HCT116 (cell line): ENCODE measurements at regions not wholly inside any gene's neighbourhood (a gene's known extent, or its start where the extent isn't known, plus 50 kb on each side); places are given as distances from the start of the nearest gene placed in this dataset.

Experiments used
- ATAC-seq: fragments of 200-7000 bp; cut with Tn5 transposase; 2 replicates; pipeline ENCODE4 v1.9.1; 2020; ENCODE audit warnings: mild to moderate bottlenecking, moderate library complexity
- BruUV-seq: library from RNA; stranded (reverse); fragments of 400-500 nt; replicated peaks from 2 replicates; lab custom pipeline; 2021; lab: Mats Ljungman, UMichigan
- CTCF ChIA-PET: fragments of 300-600 bp; sonication (Branson Sonifier 250); formaldehyde crosslinking; loops from one replicate; lab custom pipeline; 2021; ENCODE audit warnings: antibody characterized with exemption; lab: Charles Lee
- POLR2A ChIA-PET: fragments of 300-600, 350-600 bp; sonication (Branson Sonifier 250); formaldehyde crosslinking; loops from one replicate; lab custom pipeline; 2021; ENCODE audit warnings: antibody characterized with exemption; lab: Charles Lee
- RAD21 ChIA-PET, 2 experiments: fragments of 300-600 bp; sonication (Branson Sonifier 250); formaldehyde crosslinking; loops; one replicate each; lab custom pipeline; 2023; ENCODE audit warnings: low total read pairs in 2 of 2; ENCODE audit not compliant: uncharacterized antibody in 2 of 2, unreplicated experiment in 2 of 2, low non-redundant PET in 1 of 2; lab: Charles Lee
- DNase-seq: peaks from one replicate; pipeline ENCODE4 v3.0.0-alpha.2; 2010; ENCODE audit warnings: low read depth, low spot score
- H2AFZ ChIP-seq: fragments of 200-600 bp; shearing (Covaris generic), sonication (generic); 2 replicates; pipeline ENCODE4 v1.6.1; 2017; ENCODE audit warnings: low read depth, mixed run types, mixed read lengths, antibody characterized with exemption, low read length; ENCODE audit not compliant: poor library complexity, severe bottlenecking
- H3K27ac ChIP-seq: 2 replicates; pipeline ENCODE4 v1.5.1; 2012; ENCODE audit warnings: low read depth, low read length
- H3K27me3 ChIP-seq: fragments of 200-600 bp; sonication (generic); 2 replicates; pipeline ENCODE4 v1.6.1; 2016; ENCODE audit warnings: mixed run types, low read length, mixed read lengths; ENCODE audit not compliant: insufficient read depth
- H3K36me3 ChIP-seq, 2 experiments: fragments of 200-500 bp in 1 of 2; fragments of 200-600 bp in 1 of 2; sonication (Bioruptor generic) in 1 of 2; sonication (generic) in 1 of 2; 2 replicates each; pipeline versions ENCODE4 v1.5.1 to v1.6.1; 2014 to 2016; ENCODE audit warnings: low read length in 2 of 2, inconsistent platforms in 1 of 2, mixed read lengths in 1 of 2, mixed run types in 1 of 2; ENCODE audit not compliant: insufficient read depth in 2 of 2, control insufficient read depth in 1 of 2
- H3K4me1 ChIP-seq, 2 experiments: fragments of 200-600 bp in 1 of 2; sonication (generic) in 1 of 2; 2 replicates each; pipeline versions ENCODE4 v1.5.1 to v1.6.1; 2012 to 2017; ENCODE audit warnings: low read length in 2 of 2, inconsistent platforms in 1 of 2, mild to moderate bottlenecking in 1 of 2, mixed read lengths in 1 of 2, mixed run types in 1 of 2, moderate library complexity in 1 of 2; ENCODE audit not compliant: insufficient read depth in 2 of 2, control insufficient read depth in 1 of 2
- H3K4me2 ChIP-seq: fragments of 200-600 bp; sonication (generic); 2 replicates; pipeline ENCODE4 v1.6.1; 2017; ENCODE audit warnings: mixed run types, low read length, mixed read lengths
- H3K4me3 ChIP-seq, 2 experiments: fragments of 200-600 bp in 1 of 2; sonication (generic) in 1 of 2; replicated peaks in 1 of 2; 2 replicates each; pipeline ENCODE4 v1.5.1; 2011 to 2016; ENCODE audit warnings: low read length in 2 of 2, control low read depth in 1 of 2, low read depth in 1 of 2, mild to moderate bottlenecking in 1 of 2, mixed read lengths in 1 of 2, mixed run types in 1 of 2
- H3K79me2 ChIP-seq: fragments of 200-600 bp; sonication (generic); 2 replicates; pipeline ENCODE4 v1.6.1; 2017; ENCODE audit warnings: mild to moderate bottlenecking, mixed run types, low read length, moderate library complexity, mixed read lengths; ENCODE audit not compliant: insufficient read depth
- H3K9ac ChIP-seq: fragments of 200-600 bp; sonication (generic); 2 replicates; pipeline ENCODE4 v1.6.1; 2016; ENCODE audit warnings: low read length, mixed read lengths
- H3K9me2 ChIP-seq: fragments of 200-600 bp; sonication (generic), shearing (Covaris generic); 2 replicates; pipeline ENCODE4 v1.6.1; 2017; ENCODE audit warnings: mixed run types, mild to moderate bottlenecking, moderate library complexity; ENCODE audit not compliant: insufficient read depth
- H3K9me3 ChIP-seq, 2 experiments: fragments of 200-500 bp in 1 of 2; fragments of 200-600 bp in 1 of 2; sonication (Bioruptor generic) in 1 of 2; sonication (generic) in 1 of 2; 2 replicates each; pipeline ENCODE4 v1.6.1; 2014 to 2017; ENCODE audit warnings: low read length in 2 of 2, mixed read lengths in 2 of 2, inconsistent platforms in 1 of 2, low read depth in 1 of 2, mild to moderate bottlenecking in 1 of 2, mixed run types in 1 of 2, moderate library complexity in 1 of 2; ENCODE audit not compliant: control insufficient read depth in 1 of 2, insufficient read depth in 1 of 2
- H4K20me1 ChIP-seq: fragments of 200-600 bp; sonication (generic), shearing (Covaris generic); 2 replicates; pipeline ENCODE4 v1.6.1; 2017; ENCODE audit warnings: mixed run types, mild to moderate bottlenecking, moderate library complexity; ENCODE audit not compliant: insufficient read depth
- CEBPB ChIP-seq: IDR thresholded peaks from 2 replicates; pipeline ENCODE4 v1.6.1; 2012; ENCODE audit warnings: low read depth
- EGR1 ChIP-seq: IDR thresholded peaks from 2 replicates; pipeline ENCODE4 v1.6.1; 2012; ENCODE audit warnings: low read depth
- ELF1 ChIP-seq: IDR thresholded peaks from 2 replicates; pipeline ENCODE4 v1.6.1; 2012; ENCODE audit warnings: low read depth, borderline replicate concordance
- EZH2 ChIP-seq: fragments of 200-600 bp; sonication (generic); IDR thresholded peaks from 2 replicates; pipeline ENCODE4 v1.6.1; 2017; ENCODE audit warnings: antibody characterized with exemption, mixed run types
- POLR2A ChIP-seq: IDR thresholded peaks from 2 replicates; pipeline ENCODE4 v1.7.0; 2011; ENCODE audit warnings: borderline replicate concordance; ENCODE audit not compliant: insufficient read depth, insufficient read length; ENCODE audit errors: extremely low read depth
- SIN3A ChIP-seq: IDR thresholded peaks from 2 replicates; pipeline ENCODE4 v1.6.1; 2012; ENCODE audit warnings: low read depth
- SRF ChIP-seq: IDR thresholded peaks from 2 replicates; pipeline ENCODE4 v1.6.1; 2012; ENCODE audit warnings: low read depth
- TCF7L2 ChIP-seq: IDR thresholded peaks from 2 replicates; pipeline ENCODE4 v1.7.0; 2011; ENCODE audit warnings: borderline replicate concordance, inconsistent platforms; ENCODE audit not compliant: insufficient read depth, insufficient read length; ENCODE audit errors: extremely low read depth
- ZNF274 ChIP-seq: fragments of 200-500 bp; sonication (Bioruptor generic); IDR thresholded peaks from 2 replicates; pipeline ENCODE4 v1.6.1; 2014; ENCODE audit warnings: mild to moderate bottlenecking, low read depth, low read length, inconsistent platforms
- intact Hi-C: fragments of 100-400 bp; cut with micrococcal nuclease; formaldehyde crosslinking; loops from 2 replicates; pipeline ENCODE4 v1.10.0; 2022
- TF ChIP-seq, protein P1 (sequence below): IDR thresholded peaks from 2 replicates; pipeline ENCODE4 v1.6.1; 2011; ENCODE audit warnings: mild to moderate bottlenecking, low read length, moderate library complexity; ENCODE audit not compliant: insufficient replicate concordance; ENCODE audit errors: extremely low read depth
- TF ChIP-seq, protein P2 (sequence below): IDR thresholded peaks from 2 replicates; pipeline ENCODE4 v1.6.1; 2012
- TF ChIP-seq, protein P3 (sequence below), 3 experiments: fragments of 200-600 bp in 1 of 3; sonication (generic) in 1 of 3; IDR thresholded peaks in 2 of 3; conservative IDR thresholded peaks in 1 of 3; 2 replicates each; pipeline ENCODE4 v1.5.1; 2012 to 2017; ENCODE audit warnings: low read depth in 2 of 3, low read length in 2 of 3, antibody characterized with exemption in 1 of 3, borderline replicate concordance in 1 of 3, control low read depth in 1 of 3, mild to moderate bottlenecking in 1 of 3, mixed read lengths in 1 of 3, mixed run types in 1 of 3, moderate library complexity in 1 of 3; ENCODE audit not compliant: insufficient read depth in 1 of 3

DNA sequence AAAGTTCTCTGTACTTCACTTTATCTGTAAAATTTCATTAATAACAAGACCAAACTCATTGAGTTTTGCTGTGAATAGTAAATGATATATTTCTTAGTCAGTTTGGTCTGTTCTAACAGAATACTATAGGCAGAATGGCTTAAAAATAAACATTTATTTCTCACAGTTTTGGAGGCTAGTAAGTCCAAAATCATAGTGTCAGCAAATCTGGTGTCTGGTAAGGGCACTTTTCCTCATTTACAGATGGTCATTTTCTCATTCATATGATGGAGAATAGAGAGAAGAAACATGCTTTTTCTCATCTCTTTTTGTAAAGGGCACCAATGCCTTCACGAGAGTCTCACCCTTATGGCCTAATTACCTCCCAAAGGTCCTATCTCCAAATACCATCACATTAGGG lies 415.1 kb downstream of the FAM133A start:
- RAD21 ChIA-PET: no interaction called here
- BruUV-seq: no TSS peak
- POLR2A ChIA-PET: no interaction called here
- H3K27ac ChIP-seq: no peak overlapping the region
- DNase-seq (no peak), ATAC-seq (no peak)
- no peaks in the 10 kb centered on the region for H4K20me1 ChIP-seq
- no peaks in the 10 kb centered on the region for H3K9me3 ChIP-seq
- no peak overlapping the region for H3K9ac ChIP-seq
- intact Hi-C loops: no loop called here
- H3K36me3 ChIP-seq: no peaks in the 10 kb centered on the region
- no peak overlapping the region for H3K4me2 ChIP-seq
- no peak overlapping the region for H3K4me3 ChIP-seq
- H3K27me3 ChIP-seq: no peaks in the 10 kb centered on the region
- H3K79me2 ChIP-seq: no peaks in the 10 kb centered on the region
- no peaks in the 10 kb centered on the region for H3K4me1 ChIP-seq
- no peak overlapping the region for H2AFZ ChIP-seq
- H3K9me2 ChIP-seq: no peaks in the 10 kb centered on the region
- CTCF ChIA-PET: no interaction called here
- TF ChIP-seq, protein P1, sequence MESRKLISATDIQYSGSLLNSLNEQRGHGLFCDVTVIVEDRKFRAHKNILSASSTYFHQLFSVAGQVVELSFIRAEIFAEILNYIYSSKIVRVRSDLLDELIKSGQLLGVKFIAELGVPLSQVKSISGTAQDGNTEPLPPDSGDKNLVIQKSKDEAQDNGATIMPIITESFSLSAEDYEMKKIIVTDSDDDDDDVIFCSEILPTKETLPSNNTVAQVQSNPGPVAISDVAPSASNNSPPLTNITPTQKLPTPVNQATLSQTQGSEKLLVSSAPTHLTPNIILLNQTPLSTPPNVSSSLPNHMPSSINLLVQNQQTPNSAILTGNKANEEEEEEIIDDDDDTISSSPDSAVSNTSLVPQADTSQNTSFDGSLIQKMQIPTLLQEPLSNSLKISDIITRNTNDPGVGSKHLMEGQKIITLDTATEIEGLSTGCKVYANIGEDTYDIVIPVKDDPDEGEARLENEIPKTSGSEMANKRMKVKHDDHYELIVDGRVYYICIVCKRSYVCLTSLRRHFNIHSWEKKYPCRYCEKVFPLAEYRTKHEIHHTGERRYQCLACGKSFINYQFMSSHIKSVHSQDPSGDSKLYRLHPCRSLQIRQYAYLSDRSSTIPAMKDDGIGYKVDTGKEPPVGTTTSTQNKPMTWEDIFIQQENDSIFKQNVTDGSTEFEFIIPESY: no peak
- TF ChIP-seq CEBPB (no peak), POLR2A (no peak), ELF1 (no peak), SIN3A (no peak), SRF (no peak), EGR1 (no peak), EZH2 (no peak), ZNF274 (no peak), TCF7L2 (no peak)
- TF ChIP-seq, protein P2, sequence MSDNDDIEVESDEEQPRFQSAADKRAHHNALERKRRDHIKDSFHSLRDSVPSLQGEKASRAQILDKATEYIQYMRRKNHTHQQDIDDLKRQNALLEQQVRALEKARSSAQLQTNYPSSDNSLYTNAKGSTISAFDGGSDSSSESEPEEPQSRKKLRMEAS: no peak
- TF ChIP-seq, protein P3, sequence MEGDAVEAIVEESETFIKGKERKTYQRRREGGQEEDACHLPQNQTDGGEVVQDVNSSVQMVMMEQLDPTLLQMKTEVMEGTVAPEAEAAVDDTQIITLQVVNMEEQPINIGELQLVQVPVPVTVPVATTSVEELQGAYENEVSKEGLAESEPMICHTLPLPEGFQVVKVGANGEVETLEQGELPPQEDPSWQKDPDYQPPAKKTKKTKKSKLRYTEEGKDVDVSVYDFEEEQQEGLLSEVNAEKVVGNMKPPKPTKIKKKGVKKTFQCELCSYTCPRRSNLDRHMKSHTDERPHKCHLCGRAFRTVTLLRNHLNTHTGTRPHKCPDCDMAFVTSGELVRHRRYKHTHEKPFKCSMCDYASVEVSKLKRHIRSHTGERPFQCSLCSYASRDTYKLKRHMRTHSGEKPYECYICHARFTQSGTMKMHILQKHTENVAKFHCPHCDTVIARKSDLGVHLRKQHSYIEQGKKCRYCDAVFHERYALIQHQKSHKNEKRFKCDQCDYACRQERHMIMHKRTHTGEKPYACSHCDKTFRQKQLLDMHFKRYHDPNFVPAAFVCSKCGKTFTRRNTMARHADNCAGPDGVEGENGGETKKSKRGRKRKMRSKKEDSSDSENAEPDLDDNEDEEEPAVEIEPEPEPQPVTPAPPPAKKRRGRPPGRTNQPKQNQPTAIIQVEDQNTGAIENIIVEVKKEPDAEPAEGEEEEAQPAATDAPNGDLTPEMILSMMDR (IDR thresholded peaks at IDR 0.05 in 2 of 3, conservative IDR thresholded peaks at IDR 0.05 in 1 of 3; ENCODE audit: borderline replicate concordance in 1 of 3, insufficient read depth in 1 of 3, low read depth in 2 of 3, low read length in 2 of 3): no peak
